Neuronal stem cell (in vitro differentiated cells): ENCODE measurements at regions not wholly inside any gene's neighbourhood (a gene's known extent, or its start where the extent isn't known, plus 50 kb on each side); places are given as distances from the start of the nearest gene placed in this dataset.

Experiments used
- DNase-seq: peaks from one replicate; pipeline ENCODE4 v3.0.0-alpha.2; 2013; ENCODE audit warnings: low spot score
- H2AFZ ChIP-seq: one replicate; pipeline ENCODE4 v1.6.1; 2013; ENCODE audit warnings: mild to moderate bottlenecking, low read length, inconsistent platforms
- H2AK5ac ChIP-seq: 2 replicates; pipeline ENCODE4 v1.6.1; 2013; ENCODE audit warnings: low read depth, mild to moderate bottlenecking, inconsistent platforms, low read length, moderate library complexity, mixed read lengths
- H2BK120ac ChIP-seq: 2 replicates; pipeline ENCODE4 v1.6.1; 2013; ENCODE audit warnings: low read depth, mild to moderate bottlenecking, inconsistent platforms, low read length, moderate library complexity, mixed read lengths
- H2BK12ac ChIP-seq: one replicate; pipeline ENCODE4 v1.6.1; 2013; ENCODE audit warnings: low read length, inconsistent platforms
- H2BK15ac ChIP-seq: 2 replicates; pipeline ENCODE4 v1.6.1; 2013; ENCODE audit warnings: mild to moderate bottlenecking, low read length, inconsistent platforms, mixed read lengths
- H2BK5ac ChIP-seq: one replicate; pipeline ENCODE4 v1.6.1; 2013; ENCODE audit warnings: inconsistent platforms, mild to moderate bottlenecking, low read length, moderate library complexity
- H3K14ac ChIP-seq: one replicate; pipeline ENCODE4 v1.6.1; 2013; ENCODE audit warnings: low read length, inconsistent platforms
- H3K18ac ChIP-seq: 2 replicates; pipeline ENCODE4 v1.6.1; 2013; ENCODE audit warnings: low read length, inconsistent platforms
- H3K23ac ChIP-seq: 2 replicates; pipeline ENCODE4 v1.6.1; 2013; ENCODE audit warnings: low read depth, mild to moderate bottlenecking, mixed read lengths, low read length, inconsistent platforms; ENCODE audit not compliant: poor library complexity
- H3K27ac ChIP-seq: replicated peaks from 3 replicates; pipeline ENCODE4 v1.5.1; 2013; ENCODE audit warnings: low read length, inconsistent platforms
- H3K27me3 ChIP-seq, 3 experiments: 2 replicates each; pipeline ENCODE4 v1.6.1; 2013; ENCODE audit warnings: low read length in 3 of 3, mild to moderate bottlenecking in 2 of 3, inconsistent platforms in 1 of 3, low read depth in 1 of 3, mixed read lengths in 1 of 3, moderate library complexity in 1 of 3; ENCODE audit not compliant: control insufficient read depth in 3 of 3, insufficient read depth in 3 of 3
- H3K36me3 ChIP-seq, 2 donors: replicated peaks in 1 of 2; 2 replicates each; pipeline ENCODE4 v1.6.1; 2013; ENCODE audit warnings: low read length in 2 of 2; ENCODE audit not compliant: control insufficient read depth in 2 of 2, insufficient read depth in 2 of 2
- H3K4ac ChIP-seq: 2 replicates; pipeline ENCODE4 v1.6.1; 2013; ENCODE audit warnings: inconsistent platforms, mild to moderate bottlenecking, low read length, moderate library complexity
- H3K4me1 ChIP-seq, 2 donors: 1 replicate in 1 of 2; 2 replicates in 1 of 2; pipeline ENCODE4 v1.6.1; 2013; ENCODE audit warnings: low read length in 2 of 2, low read depth in 1 of 2; ENCODE audit not compliant: control insufficient read depth in 2 of 2, insufficient read depth in 1 of 2
- H3K4me2 ChIP-seq: one replicate; pipeline ENCODE4 v1.6.1; 2013; ENCODE audit warnings: mild to moderate bottlenecking, low read length, inconsistent platforms; ENCODE audit not compliant: insufficient read depth, poor library complexity, severe bottlenecking
- H3K4me3 ChIP-seq, 2 donors: 2 replicates each; pipeline ENCODE4 v1.5.1; 2013; ENCODE audit warnings: low read length in 2 of 2, mild to moderate bottlenecking in 2 of 2, inconsistent platforms in 1 of 2, moderate library complexity in 1 of 2
- H3K79me1 ChIP-seq: one replicate; pipeline ENCODE4 v1.6.1; 2013; ENCODE audit warnings: low read depth, mild to moderate bottlenecking, inconsistent platforms, low read length, moderate library complexity
- H3K9ac ChIP-seq: one replicate; pipeline ENCODE4 v1.6.1; 2013; ENCODE audit warnings: mild to moderate bottlenecking, low read depth, low read length, inconsistent platforms; ENCODE audit not compliant: poor library complexity
- H3K9me3 ChIP-seq, 2 donors: replicated peaks in 1 of 2; 2 replicates each; pipeline versions ENCODE3 to v1.6.1; 2013; ENCODE audit warnings: low read length in 2 of 2, mild to moderate bottlenecking in 2 of 2, inconsistent platforms in 1 of 2, low read depth in 1 of 2, mixed read lengths in 1 of 2, moderate library complexity in 1 of 2; ENCODE audit not compliant: control insufficient read depth in 2 of 2, insufficient read depth in 1 of 2
- H4K8ac ChIP-seq: one replicate; pipeline ENCODE4 v1.6.1; 2013; ENCODE audit warnings: low read depth, mild to moderate bottlenecking, inconsistent platforms, low read length, moderate library complexity
- H4K91ac ChIP-seq: one replicate; pipeline ENCODE4 v1.6.1; 2013; ENCODE audit warnings: low read length, low read depth, mild to moderate bottlenecking, inconsistent platforms; ENCODE audit not compliant: poor library complexity
- WGBS, 2 donors: extraction: QIAGEN DNeasy Blood & Tissue Kit; methylation state at CpG; one replicate each; pipeline ENCODE4 v1.1.7; 2013; ENCODE audit warnings: missing lambda C conversion rate in 2 of 2, mixed read lengths in 1 of 2; ENCODE audit not compliant: insufficient read length in 2 of 2, insufficient replicate concordance in 1 of 2; ENCODE audit errors: extremely low coverage in 2 of 2; 5-methylcytosine and 5-hydroxymethylcytosine counted together

- Histone ChIP-seq H3K4ac (no peak overlapping the region), H4K8ac (no peak overlapping the region), H4K91ac (no peak overlapping the region), H3K9ac (no peak overlapping the region), H3K4me3 (no peak overlapping the region), H3K4me2 (no peak overlapping the region), H2BK5ac (no peak overlapping the region), H3K18ac (no peak overlapping the region), H3K4me1 (no peaks in the 10 kb centered on the region), H2AFZ (no peak overlapping the region), H2BK12ac (no peak overlapping the region), H3K23ac (no peak overlapping the region), H3K79me1 (no peaks in the 10 kb centered on the region), H3K14ac (no peak overlapping the region), H3K27me3 (no peaks in the 10 kb centered on the region), H3K27ac (no peak overlapping the region), H2BK120ac (no peak overlapping the region), H2AK5ac (no peak overlapping the region), H3K36me3 (no peaks in the 10 kb centered on the region), H3K9me3 (peaks cover 2 to 6% of the 10 kb centered on the region in 2 donors), H2BK15ac (no peak overlapping the region)
- no CpG with 5 or more reads among the region's 1 CpG for WGBS, 2 donors
- DNase-seq: no peak
These were observed 89.9 kb downstream of the SPCS3 start for GRCh38 chr4:176409627-176410026.

GRCh38 chr4:176413171-176413570 is 93.4 kb downstream of the SPCS3 start:
- Histone ChIP-seq H3K27ac (no peak overlapping the region), H2BK120ac (no peak overlapping the region), H4K8ac (no peak overlapping the region), H3K36me3 (no peaks in the 10 kb centered on the region), H2AK5ac (no peak overlapping the region), H2BK15ac (no peak overlapping the region), H3K4me3 (no peak overlapping the region), H4K91ac (no peak overlapping the region), H2AFZ (no peak overlapping the region), H3K9ac (no peak overlapping the region), H3K4me2 (no peak overlapping the region), H2BK12ac (no peak overlapping the region), H3K79me1 (no peaks in the 10 kb centered on the region), H3K14ac (no peak overlapping the region), H3K23ac (no peak overlapping the region), H3K4me1 (no peaks in the 10 kb centered on the region), H3K27me3 (no peaks in the 10 kb centered on the region), H3K9me3 (peaks cover 2 to 6% of the 10 kb centered on the region in 2 donors), H3K4ac (no peak overlapping the region), H2BK5ac (no peak overlapping the region), H3K18ac (no peak overlapping the region)
- DNase-seq: no peak
- WGBS, 2 donors: no CpG with 5 or more reads among the region's 2 CpGs

GRCh38 chr4:176422001-176422400 is 102.2 kb downstream of the SPCS3 start:
- Histone ChIP-seq H3K4me1 (peaks cover 3 to 9% of the 10 kb centered on the region in 2 donors), H4K8ac (no peak overlapping the region), H3K9me3 (no peaks in the 10 kb centered on the region), H4K91ac (no peak overlapping the region), H3K4me3 (no peak overlapping the region), H3K23ac (no peak overlapping the region), H3K4me2 (no peak overlapping the region), H2BK15ac (no peak overlapping the region), H3K9ac (no peak overlapping the region), H3K14ac (no peak overlapping the region), H3K79me1 (no peaks in the 10 kb centered on the region), H3K18ac (no peak overlapping the region), H3K27me3 (no peaks in the 10 kb centered on the region), H2BK12ac (no peak overlapping the region), H3K4ac (no peak overlapping the region), H2AFZ (no peak overlapping the region), H3K27ac (no peak overlapping the region), H2BK5ac (no peak overlapping the region), H2BK120ac (no peak overlapping the region), H3K36me3 (no peaks in the 10 kb centered on the region), H2AK5ac (no peak overlapping the region)
- WGBS, 2 donors: no CpG with 5 or more reads among the region's 1 CpG
- no peak for DNase-seq

- H3K23ac ChIP-seq: no peak overlapping the region
- DNase-seq: no peak
- H2BK5ac ChIP-seq: no peak overlapping the region
- no peak overlapping the region for H2AK5ac ChIP-seq
- no peak overlapping the region for H2BK15ac ChIP-seq
- no peak overlapping the region for H3K27ac ChIP-seq
- H3K79me1 ChIP-seq: no peaks in the 10 kb centered on the region
- no peak overlapping the region for H2BK12ac ChIP-seq
- H3K9me3 ChIP-seq: no peaks in the 10 kb centered on the region
- no peak overlapping the region for H3K4me2 ChIP-seq
- H3K36me3 ChIP-seq: no peaks in the 10 kb centered on the region
- no peak overlapping the region for H2BK120ac ChIP-seq
- no peak overlapping the region for H4K8ac ChIP-seq
- WGBS, 2 donors: no CpG with 5 or more reads among the region's 4 CpGs
- no peaks in the 10 kb centered on the region for H3K27me3 ChIP-seq
- no peak overlapping the region for H4K91ac ChIP-seq
- no peak overlapping the region for H3K18ac ChIP-seq
- no peak overlapping the region for H3K4ac ChIP-seq
- no peak overlapping the region for H3K9ac ChIP-seq
- no peak overlapping the region for H3K14ac ChIP-seq
- H3K4me1 ChIP-seq: peaks cover 3 to 9% of the 10 kb centered on the region in 2 donors
- peak overlapping the region; percentile 21 for H2AFZ ChIP-seq
- no peak overlapping the region for H3K4me3 ChIP-seq
These were observed 102.7 kb downstream of the SPCS3 start for GRCh38 chr4:176422511-176422910.
